ENCODE measurements at regions not wholly inside any gene's neighbourhood (a gene's known extent, or its start where the extent isn't known, plus 50 kb on each side); places are given as distances from the start of the nearest gene placed in this dataset.

DNA sequence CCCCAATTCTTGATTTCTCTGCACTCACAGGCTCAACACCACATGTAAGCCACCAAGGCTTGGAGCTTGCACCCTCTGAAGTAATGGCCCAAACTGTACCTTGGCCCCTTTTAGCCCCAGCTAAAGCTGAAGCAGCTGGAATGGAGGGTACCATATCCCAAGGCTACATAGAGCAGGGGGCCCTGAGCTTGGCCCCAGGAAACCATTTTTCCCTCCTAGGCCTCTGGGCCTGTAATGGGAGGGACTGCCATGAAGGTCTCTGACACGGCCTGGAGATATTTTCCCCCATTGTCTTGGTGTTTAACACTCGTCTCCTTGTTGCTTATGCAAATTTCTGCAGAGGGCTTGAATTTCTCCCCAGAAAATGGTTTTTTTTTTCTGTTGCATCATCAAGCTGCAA is 69.7 kb downstream of the SKA1 start:
- no peak for DNase-seq

DNA sequence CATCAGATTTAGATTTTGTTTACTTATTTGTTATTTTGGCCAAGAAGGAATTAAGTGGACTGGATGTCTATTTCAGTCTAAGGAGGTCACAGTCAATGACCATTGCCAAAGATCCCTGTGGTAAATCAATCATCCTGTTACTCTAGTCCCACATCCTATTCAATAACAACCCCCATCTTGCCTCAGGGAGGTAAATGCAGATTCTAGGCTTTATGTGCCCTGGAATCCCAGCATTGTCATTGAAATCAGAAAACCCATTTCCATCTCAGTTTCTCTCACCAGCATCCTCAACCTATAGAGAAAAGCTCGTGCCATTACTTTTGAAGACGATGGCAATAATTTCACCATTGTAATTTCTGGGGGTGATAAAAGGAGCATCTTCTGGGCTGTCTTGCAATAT is 71.8 kb downstream of the SKA1 start:
- no peak for DNase-seq

DNA sequence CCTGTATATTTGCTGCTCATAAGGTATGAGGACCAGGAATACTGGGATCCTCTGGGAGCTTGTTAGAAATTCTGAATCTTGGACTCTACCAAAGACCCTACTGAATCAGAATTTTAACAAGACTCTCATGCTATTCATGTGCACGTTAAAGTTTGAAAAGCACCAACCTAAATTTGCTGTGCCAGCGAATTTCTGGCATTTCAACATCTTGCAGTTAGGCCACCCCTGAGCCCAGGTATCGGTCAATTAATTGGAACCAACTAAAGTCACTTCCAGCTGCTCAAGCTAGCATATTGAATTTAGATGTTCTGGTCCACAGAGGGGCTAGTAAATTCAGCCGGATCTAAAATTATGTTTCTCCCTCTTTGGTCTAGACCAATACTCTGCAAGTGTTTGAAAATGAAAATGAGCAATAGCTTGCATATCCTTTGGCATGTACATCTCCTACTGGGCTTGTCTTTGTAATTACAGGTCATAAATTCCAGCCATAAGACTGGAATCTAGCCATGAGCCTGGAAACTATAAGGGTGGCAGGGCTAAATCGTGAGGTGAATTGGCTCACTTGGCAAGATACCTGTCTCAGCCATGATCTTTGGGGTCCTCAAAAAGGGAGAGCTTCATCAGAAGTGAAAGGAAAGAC is 72.4 kb downstream of the SKA1 start:
- no peak for DNase-seq

DNA sequence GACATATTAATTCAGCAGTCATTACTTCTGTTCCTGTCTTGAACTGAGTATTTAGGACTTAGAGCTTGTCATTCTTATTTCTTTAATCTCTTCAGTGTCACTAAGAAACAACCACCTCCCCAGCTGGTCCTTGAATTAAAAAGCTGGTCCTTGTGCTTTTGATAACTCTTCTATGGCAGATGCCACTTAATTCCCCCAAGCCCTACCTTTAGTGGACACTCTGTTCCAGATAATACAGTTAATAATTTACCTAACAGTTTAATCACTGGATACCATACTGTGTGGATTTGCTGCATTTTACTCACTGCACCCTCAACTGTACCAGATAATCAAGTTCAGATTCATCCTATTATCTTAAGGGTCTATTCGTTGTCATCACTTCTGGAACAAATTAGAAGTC is 73.1 kb downstream of the SKA1 start:
- no peak for DNase-seq

DNA sequence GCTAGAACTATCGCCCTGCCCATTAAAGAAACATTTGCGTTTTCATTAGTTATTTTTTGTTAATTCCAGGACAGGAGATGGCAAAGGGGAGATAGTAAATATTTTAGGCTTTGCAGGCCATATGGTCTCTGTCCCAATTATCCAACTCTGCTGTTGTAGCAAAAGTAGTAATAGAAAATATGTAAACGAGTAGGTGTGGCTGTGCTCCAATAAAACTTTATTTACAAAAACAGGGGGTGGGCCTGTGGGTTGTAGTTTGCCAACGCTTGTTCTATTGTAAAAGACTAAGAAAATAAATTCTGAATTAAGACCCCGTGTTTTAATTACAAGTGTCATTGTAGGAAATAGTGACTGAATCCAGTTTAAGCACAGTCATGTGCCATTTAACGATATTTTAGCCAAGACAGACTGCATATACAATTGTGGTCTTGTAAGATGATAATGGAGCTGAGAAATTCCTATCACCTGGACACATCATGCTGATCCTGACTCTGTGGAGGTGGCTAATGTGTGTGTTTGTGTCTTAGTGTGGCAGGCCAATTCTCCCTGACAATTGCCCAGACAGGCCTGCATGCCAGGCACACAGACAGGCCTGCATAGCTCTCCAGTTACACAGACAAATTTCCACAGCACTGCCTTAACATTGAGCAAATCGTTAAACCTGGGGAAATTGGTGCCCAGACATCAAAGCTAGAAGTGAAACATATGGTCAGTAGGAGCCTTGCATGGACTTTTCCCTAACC is 76.4 kb downstream of the SKA1 start:
- no peak for DNase-seq

DNA sequence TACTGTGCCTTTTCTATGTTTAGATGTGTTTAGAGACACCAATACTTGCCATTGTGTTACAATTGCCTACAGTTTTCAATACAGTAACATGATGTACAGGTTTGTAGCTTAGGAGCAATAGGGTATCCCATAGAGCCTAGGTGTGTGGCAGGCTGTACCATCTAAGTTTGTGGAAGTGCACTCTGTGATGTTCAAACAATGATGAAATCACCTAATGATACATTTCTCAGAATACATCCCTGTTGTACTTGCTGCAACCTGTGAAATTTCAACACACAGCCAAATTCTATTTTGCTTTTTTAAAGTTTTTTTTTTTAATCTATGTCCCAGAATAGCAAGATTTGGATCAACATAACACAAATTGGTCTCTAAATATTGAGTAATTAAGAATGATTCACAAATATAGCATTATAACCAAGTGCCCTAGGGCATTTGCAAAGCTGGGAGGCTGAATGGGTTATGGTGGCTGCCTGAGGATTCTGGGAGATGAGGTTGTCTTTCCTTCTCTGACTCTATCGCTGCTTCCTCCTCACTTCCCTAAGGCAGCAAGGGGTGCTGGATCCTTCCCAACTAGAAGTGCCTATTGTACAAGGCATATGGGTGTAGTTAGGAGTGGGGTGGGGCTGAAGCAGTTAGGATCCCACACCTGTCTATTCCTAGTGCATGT is 78.3 kb downstream of the SKA1 start:
- no peak for DNase-seq

DNA sequence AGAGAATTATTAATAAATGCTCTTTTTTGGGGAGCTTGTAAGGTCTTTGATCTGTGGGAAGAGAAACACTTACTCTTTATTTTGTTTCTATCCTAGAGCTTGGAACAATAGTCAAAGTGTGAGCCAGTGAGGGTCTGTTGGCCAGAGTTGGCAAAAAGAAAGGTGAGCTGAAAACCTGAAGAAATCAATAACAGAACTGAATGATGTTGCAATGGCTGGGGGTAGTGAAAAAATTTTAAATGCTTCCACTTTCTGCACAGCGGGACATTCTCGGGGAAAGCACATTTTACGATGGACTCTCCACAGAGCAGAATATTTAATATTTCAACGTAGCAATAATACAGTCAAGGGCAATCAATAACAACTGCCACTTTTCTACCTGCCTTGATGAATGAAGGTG is 78.9 kb downstream of the SKA1 start:
- no peak for DNase-seq

DNA sequence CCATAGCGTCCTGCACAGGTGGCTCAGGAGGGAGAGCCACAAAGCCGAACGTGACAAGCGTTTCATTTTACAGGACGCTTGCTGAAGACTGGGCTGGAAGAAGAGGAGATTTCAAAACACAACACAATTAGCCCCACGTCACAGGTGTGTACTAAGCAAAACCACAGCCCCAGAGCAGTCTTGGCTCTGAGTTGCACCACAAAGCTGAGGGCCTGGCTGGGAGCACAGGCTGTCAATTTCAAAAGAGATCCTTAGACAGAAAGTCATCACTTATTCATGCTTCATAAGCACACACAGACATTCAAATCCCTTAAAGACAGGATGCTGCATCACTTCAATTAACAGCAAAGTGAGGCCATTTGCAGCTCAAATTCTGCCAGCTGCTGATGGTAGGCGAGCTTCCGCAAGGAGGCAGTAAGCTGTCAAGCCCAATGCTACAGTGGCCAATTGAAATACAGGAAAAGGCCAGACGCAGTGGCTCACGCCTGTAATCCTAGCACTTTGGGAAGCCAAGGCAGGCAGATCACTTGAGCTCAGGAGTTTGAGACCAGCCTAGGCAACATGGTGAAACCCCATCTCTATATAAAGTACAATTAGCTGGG is 79.6 kb downstream of the SKA1 start:
- DNase-seq = no peak

DNA sequence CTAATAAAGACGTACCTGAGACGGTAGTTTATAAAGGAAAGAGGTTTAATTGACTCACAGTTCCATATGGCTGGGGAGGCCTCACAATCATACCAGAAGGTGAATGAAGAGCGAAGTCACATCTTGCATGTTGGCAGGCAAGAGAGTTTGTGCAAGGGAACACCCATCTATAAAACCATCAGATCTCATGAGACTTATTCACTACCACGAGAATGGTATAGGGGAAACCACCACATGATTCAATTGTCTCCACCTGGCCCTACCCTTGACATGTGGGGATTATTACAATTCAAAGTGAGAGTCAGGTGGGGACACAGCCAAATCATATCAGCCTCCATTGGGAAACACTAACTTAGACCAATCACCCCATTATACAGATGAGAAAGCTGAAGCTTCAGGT is 81.4 kb downstream of the SKA1 start:
- DNase-seq = no peak

DNA sequence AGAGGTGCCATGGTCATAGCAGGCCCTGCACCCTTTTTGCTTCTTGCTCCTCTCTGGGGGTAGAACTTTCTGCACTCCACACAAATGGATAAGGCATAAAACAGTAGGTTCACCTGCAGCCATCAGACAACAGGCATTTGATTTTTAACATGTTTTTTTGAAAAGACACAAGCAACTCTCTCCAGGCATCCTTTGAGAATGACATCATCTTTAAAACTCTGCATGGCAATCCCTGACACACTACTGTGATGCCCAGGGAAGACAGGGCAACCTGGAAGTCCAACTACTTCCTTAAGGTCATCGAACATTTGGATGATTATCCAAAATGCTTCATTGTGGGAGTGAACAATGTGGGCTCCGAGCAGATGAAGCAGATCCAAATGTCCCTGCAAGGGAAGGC is 82.8 kb downstream of the SKA1 start:
- DNase-seq = no peak

DNA sequence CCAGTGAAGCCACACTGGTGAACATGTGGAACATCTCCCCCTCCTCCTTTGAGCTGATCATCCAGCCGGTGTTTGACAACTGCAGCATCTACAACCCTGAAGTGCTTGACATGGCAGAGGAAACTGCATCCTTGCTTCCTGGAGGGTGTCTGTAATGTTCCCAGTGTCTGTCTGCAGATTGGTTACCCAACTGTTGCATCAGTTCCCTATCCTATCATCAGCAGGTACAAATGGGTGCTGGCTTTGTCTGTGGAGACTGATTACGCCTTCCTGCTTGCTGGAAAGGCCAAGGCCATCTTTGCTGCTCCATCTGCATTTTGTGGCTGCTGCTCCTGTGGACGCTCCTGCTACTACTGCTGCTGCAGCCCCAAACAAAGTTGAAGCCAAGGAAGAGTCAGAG is 83.5 kb downstream of the SKA1 start:
- no peak for DNase-seq

DNA sequence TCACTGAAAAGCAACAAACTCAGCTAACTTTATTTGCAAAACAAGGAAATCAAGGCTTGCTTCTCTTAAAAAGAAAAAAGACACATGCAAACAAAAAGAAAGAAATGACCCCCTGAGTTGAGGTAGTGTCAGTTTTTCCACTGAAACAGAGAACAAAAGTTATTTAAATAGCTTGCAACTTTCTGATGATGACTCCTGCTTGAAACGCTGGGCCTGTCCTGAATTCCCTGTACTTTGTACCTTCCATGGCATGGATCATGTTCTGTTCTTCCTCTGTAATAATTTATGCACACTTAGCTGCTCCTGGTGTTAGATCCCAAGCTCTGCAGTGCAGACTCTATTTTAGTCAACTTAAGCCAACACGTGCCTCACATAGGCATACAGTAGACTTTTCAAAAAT is 84.0 kb downstream of the SKA1 start:
- DNase-seq = no peak

DNA sequence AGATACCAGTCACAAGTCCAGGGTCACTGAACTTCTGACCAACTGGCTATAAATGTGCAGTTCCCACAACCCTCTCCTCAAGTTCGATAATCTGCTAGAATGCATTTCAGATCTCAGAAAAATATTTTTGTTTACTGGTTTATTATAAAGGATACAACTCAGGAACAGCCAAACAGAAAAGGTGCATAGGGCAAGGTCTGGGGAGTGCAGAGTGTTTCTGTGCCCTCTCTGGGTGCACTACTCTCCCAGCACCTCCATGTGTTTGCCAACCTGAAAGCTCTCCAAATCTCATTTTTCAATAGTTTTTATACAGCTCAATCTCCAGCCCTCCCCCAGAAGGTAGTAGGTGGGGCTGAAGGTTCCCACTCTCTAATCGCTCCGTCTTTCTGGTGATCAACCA is 85.2 kb downstream of the SKA1 start:
- no peak for DNase-seq

DNA sequence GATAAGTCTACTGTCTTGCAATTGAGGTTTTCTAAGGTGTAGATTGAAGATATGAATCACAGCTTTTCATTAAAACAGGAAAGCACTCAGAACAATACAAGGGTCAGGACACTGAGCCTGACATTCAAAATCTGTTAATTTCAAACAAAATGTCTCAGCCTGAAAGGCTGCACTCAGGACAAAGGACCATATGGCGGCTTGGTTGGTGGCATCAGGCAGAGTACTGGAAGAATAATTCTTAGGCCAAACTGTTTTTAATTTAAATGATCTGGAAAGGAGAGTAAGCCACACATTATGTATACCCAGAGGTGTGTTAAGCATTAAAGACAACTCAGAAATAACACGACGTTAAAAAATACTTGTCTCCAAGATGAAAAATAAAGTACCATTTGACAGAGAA is 85.9 kb downstream of the SKA1 start:
- DNase-seq = no peak

DNA sequence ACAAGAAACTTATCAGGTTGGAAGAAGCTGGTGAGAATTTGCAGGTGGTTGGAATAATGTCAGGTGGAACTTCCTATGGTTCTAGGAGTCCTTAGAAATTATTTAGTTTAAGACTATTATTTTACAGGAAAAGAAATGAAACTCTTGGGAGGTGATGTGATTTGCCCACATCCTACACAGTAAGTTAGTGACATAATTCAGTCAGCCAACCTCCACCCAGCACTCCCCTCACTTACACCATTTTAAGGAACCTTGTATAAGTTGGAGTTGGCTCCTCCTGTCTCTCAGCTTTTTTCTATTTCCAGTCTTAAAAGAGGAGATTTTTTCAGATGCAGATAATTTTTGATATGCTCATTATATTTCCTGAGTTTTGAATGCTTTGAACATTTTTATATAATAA is 86.4 kb downstream of the SKA1 start:
- DNase-seq = no peak

DNA sequence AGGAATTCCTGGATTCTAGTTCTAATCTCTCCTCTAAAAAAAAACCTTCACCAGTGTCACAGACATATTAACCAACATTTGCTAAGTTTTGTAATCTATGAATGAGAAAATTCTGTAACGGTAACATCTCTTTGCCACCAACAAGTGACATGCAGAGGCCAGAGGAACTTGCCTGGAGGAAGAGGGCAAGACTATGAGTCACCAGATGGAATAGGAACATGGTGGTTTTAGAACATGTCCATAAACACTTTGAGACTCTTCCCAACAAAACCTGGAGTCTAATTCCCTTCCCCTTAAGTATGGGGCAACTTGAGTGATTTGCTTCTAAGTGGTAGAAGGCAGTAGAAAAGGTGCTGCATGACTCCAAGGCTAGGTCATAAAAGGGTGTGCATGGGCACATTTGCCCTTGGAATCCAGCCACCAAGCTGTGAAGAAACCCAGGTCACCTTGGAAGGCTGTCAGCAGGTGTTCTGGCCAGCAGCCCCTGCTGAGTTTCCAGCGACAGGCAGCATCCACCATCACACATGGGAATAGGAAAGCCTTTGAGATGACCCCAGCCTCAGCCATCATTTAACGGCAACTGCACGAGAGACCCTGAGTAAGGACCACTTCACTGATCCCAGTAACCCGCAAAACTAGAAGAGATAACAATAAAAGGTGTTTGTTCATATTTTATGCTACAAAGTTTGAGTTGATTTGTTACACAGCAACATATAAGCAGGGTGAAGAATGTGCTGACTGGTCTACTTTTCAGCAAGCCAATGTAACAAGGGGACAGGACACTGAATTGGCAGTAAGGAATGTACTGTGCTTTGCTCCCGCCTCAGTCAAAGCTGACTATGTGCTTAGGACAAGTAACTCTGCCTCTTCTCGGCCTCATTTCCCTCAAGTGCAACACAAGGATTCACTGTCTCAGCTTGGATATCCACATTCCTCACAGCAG is 90.6 kb downstream of the SKA1 start:
- no peak for DNase-seq

DNA sequence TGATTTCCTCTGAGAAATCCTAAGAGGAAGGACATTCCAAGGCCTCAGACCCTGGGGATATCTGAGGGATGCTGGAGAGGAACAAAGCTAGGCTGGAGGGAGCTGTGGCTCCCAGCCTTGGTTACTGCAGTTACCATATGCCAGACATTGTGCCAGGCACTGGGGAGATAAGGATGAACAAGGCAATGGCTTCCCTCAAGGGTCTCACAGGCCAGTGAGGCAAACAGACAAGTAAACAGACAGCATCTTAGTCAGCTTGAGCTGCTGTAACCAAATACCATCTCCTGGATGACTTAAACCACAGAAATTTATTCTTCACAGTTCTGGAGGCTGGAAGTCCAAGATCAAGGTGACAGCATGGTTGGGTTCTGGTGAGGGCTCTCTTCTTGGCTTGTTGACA is 91.8 kb downstream of the SKA1 start:
- DNase-seq = no peak

DNA sequence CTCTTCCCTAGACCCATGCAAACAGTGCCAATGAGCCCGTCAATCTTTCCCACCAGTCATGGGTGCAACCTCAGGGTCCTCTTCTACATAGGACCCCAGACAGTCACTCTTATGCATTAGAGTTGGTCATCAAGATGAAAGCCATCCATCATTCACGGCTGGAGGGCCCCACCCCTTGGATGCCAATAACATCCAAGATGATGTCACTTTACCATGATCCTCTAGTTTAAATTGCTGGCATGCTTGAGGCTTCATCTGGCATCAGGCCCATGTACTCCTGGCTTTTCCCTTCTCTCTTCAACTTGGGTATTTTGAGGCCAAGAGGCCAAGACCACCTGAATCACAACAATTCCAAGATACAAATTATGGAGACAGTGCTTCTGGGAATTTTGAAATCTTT is 91.1 kb upstream of the MAPK4 start:
- no peak for DNase-seq

DNA sequence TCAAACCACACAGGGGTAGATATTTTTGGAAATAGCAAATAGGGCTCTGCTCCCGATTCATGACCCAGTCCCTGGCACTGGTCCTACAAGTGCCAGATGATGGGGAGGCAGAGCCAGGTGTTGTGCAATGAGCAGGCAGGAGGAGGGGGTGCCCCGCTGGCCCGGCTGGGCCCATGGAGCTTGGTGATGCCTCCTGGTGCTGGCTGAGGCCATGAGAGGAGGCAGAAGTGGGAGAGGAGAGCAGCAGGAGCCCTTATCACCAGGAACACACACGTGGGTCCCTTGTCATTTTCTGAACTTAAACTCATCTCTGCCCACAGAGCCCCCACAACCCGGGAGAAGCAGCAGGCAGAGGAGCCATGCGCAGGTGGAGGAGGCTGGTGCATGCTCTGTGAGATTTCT is 90.5 kb upstream of the MAPK4 start:
- DNase-seq = no peak

DNA sequence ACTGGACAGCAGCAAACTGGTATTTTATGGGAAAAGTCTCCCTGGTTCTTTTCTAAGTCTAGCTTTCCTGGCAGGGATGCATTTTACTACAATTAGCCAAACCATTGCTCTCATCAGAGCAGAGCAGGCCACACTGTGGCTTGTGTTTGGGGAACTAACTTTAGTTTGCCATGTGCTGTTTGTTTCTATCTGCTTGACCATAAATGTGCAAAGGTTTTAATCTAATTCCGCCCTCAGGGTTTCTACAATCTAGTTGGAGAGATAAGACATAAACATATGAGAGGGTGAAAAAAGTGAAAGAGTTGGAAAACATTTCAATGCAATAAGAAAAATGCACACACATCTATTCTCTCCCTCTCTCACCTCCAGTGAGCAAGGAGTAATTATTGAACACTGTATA is 86.9 kb upstream of the MAPK4 start:
- DNase-seq = peak in 1 of 2 experiments; percentile 11

DNA sequence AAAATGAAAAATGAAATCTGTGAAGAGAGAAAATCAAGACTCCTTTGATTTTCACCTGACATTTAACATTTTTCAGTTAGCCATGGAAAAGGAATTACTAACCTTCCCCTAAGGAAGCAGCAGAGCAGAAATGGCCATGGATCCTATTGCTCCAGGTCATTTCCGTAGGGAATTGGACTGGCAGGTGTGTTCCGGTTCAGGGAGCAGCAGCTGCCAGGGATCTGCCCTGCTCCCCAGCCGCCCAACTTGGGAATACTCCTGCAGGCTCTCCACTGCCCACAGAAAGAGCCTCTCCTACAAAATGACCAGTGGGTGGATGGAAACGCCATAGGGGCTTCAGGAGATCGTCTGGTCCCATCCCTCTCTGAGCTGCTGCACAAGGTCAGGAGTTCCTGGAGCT is 86.0 kb upstream of the MAPK4 start:
- peak; percentile 82 to 93 for DNase-seq

DNA sequence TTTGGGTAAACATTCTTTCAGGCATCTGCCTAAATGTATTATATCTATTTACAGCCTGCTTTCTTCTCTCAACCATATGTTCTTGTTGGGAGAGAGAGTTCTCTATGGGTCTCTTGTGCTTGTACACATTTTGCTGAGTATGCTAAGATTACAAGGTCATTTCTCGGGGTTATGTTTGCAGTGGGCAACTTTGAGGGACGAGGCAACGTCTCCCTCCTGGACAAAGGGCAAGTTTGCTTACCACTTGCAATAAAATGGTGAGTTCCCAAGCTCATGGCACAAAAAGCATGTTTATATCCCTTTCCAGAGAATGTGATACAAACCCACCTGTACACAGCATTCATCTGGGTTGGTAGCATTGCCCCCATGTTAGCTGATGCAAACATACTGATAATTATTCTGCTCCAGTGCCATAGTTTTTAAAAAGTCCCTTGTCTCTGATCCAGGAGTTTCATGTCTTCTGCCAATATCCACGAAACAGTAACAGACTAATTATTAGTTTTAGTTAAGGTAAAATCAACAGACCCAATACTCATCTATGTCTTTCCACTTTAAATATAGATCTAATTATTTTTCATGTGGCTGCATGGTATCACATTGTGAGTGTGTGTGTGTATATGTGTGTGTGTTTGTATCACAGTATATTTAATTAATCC is 84.2 kb upstream of the MAPK4 start:
- DNase-seq = no peak
